ENCODE measurements at regions not wholly inside any gene's neighbourhood (a gene's known extent, or its start where the extent isn't known, plus 50 kb on each side); places are given as distances from the start of the nearest gene placed in this dataset.

GRCh38 chr7:67696878-67697277 lies 700.2 kb downstream of the TYW1 start:
- Histone ChIP-seq H3K27me3 (ENCODE audit: control insufficient read depth, insufficient read depth, low read length) (no peaks in the 10 kb centered on the region), H3K79me2 (ENCODE audit: control insufficient read depth, insufficient read depth, low read length) (no peaks in the 10 kb centered on the region), H4K20me1 (ENCODE audit: control insufficient read depth, extremely low read depth, insufficient read depth, low read length) (no peaks in the 10 kb centered on the region), H3K27ac (ENCODE audit: insufficient read depth, low read length) (no peak overlapping the region), H3K4me3 (replicated peaks in 1 of 4; ENCODE audit: control extremely low read depth in 1 of 4, insufficient read depth in 1 of 4, low read depth in 3 of 4, low read length in 4 of 4) (no peak overlapping the region), H3K9ac (ENCODE audit: insufficient read depth, low read length) (no peak overlapping the region), H3K4me1 (ENCODE audit: control insufficient read depth, extremely low read depth, insufficient read depth, low read length) (no peaks in the 10 kb centered on the region), H3K4me2 (ENCODE audit: extremely low read depth, insufficient read depth, low read length) (no peak overlapping the region), H2AFZ (ENCODE audit: low read length) (no peak overlapping the region), H3K9me3 (ENCODE audit: control insufficient read depth, insufficient read depth, low read depth, low read length) (no peaks in the 10 kb centered on the region), H3K36me3 (ENCODE audit: control insufficient read depth, insufficient read depth, low read length) (no peaks in the 10 kb centered on the region)
- TF ChIP-seq CTCF (conservative IDR thresholded peaks at IDR 0.05 in 1 of 2, IDR thresholded peaks at IDR 0.05 in 1 of 2; ENCODE audit: low read depth in 1 of 2, low read length in 2 of 2) (no peak), EZH2 (IDR thresholded peaks at IDR 0.05; ENCODE audit: low read length, missing control alignments) (no peak)
- no peak for DNase-seq (ENCODE audit: low read depth in 2 of 2)

- Histone ChIP-seq H3K4me1 (ENCODE audit: control insufficient read depth, extremely low read depth, insufficient read depth, low read length) (no peaks in the 10 kb centered on the region), H2AFZ (ENCODE audit: low read length) (no peak overlapping the region), H3K27me3 (ENCODE audit: control insufficient read depth, insufficient read depth, low read length) (no peaks in the 10 kb centered on the region), H3K4me3 (replicated peaks in 1 of 4; ENCODE audit: control extremely low read depth in 1 of 4, insufficient read depth in 1 of 4, low read depth in 3 of 4, low read length in 4 of 4) (no peak overlapping the region), H3K9me3 (ENCODE audit: control insufficient read depth, insufficient read depth, low read depth, low read length) (no peaks in the 10 kb centered on the region), H3K36me3 (ENCODE audit: control insufficient read depth, insufficient read depth, low read length) (no peaks in the 10 kb centered on the region), H3K27ac (ENCODE audit: insufficient read depth, low read length) (no peak overlapping the region), H3K9ac (ENCODE audit: insufficient read depth, low read length) (no peak overlapping the region), H3K79me2 (ENCODE audit: control insufficient read depth, insufficient read depth, low read length) (no peaks in the 10 kb centered on the region), H4K20me1 (ENCODE audit: control insufficient read depth, extremely low read depth, insufficient read depth, low read length) (no peaks in the 10 kb centered on the region), H3K4me2 (ENCODE audit: extremely low read depth, insufficient read depth, low read length) (no peak overlapping the region)
- TF ChIP-seq EZH2 (IDR thresholded peaks at IDR 0.05; ENCODE audit: low read length, missing control alignments) (no peak), CTCF (conservative IDR thresholded peaks at IDR 0.05 in 1 of 2, IDR thresholded peaks at IDR 0.05 in 1 of 2; ENCODE audit: low read depth in 1 of 2, low read length in 2 of 2) (no peak)
- no peak for DNase-seq (ENCODE audit: low read depth in 2 of 2)
Measured at GRCh38 chr7:67698354-67698753, 701.7 kb downstream of the TYW1 start.

GRCh38 chr7:67705850-67706249 lies 709.2 kb downstream of the TYW1 start:
- no peaks in the 10 kb centered on the region for H3K9me3 ChIP-seq (ENCODE audit: control insufficient read depth, insufficient read depth, low read depth, low read length)
- no peak overlapping the region for H3K9ac ChIP-seq (ENCODE audit: insufficient read depth, low read length)
- DNase-seq (ENCODE audit: low read depth in 2 of 2), result no peak
- H3K4me3 ChIP-seq (replicated peaks in 1 of 4; ENCODE audit: control extremely low read depth in 1 of 4, insufficient read depth in 1 of 4, low read depth in 3 of 4, low read length in 4 of 4), result no peak overlapping the region
- H3K27me3 ChIP-seq (ENCODE audit: control insufficient read depth, insufficient read depth, low read length), result no peaks in the 10 kb centered on the region
- no peak overlapping the region for H3K4me2 ChIP-seq (ENCODE audit: extremely low read depth, insufficient read depth, low read length)
- no peak overlapping the region for H2AFZ ChIP-seq (ENCODE audit: low read length)
- no peak overlapping the region for H3K27ac ChIP-seq (ENCODE audit: insufficient read depth, low read length)
- TF ChIP-seq CTCF (conservative IDR thresholded peaks at IDR 0.05 in 1 of 2, IDR thresholded peaks at IDR 0.05 in 1 of 2; ENCODE audit: low read depth in 1 of 2, low read length in 2 of 2), result no peak
- TF ChIP-seq EZH2 (IDR thresholded peaks at IDR 0.05; ENCODE audit: low read length, missing control alignments), result no peak
- H3K79me2 ChIP-seq (ENCODE audit: control insufficient read depth, insufficient read depth, low read length), result no peaks in the 10 kb centered on the region
- no peaks in the 10 kb centered on the region for H3K4me1 ChIP-seq (ENCODE audit: control insufficient read depth, extremely low read depth, insufficient read depth, low read length)
- no peaks in the 10 kb centered on the region for H3K36me3 ChIP-seq (ENCODE audit: control insufficient read depth, insufficient read depth, low read length)
- H4K20me1 ChIP-seq (ENCODE audit: control insufficient read depth, extremely low read depth, insufficient read depth, low read length), result no peaks in the 10 kb centered on the region

Measured in fibroblast of lung (primary cell).